Colonic mucosa (tissue), 4 donors: ENCODE measurements at regions not wholly inside any gene's neighbourhood (a gene's known extent, or its start where the extent isn't known, plus 50 kb on each side); places are given as distances from the start of the nearest gene placed in this dataset.

Experiments
- DNase-seq: peaks from one replicate; pipeline ENCODE4 v3.0.0-alpha.2; 2020
- H3K27ac ChIP-seq: fragments of 200-600 bp; one replicate; pipeline ENCODE4 v1.8.0; 2021
- H3K27me3 ChIP-seq: fragments of 200-600 bp; one replicate; pipeline ENCODE4 v1.8.0; 2021
- H3K36me3 ChIP-seq: fragments of 200-600 bp; one replicate; pipeline ENCODE4 v1.8.0; 2021
- H3K4me1 ChIP-seq: fragments of 200-600 bp; one replicate; pipeline ENCODE4 v1.8.0; 2021; ENCODE audit warnings: mild to moderate bottlenecking
- H3K4me3 ChIP-seq: fragments of 200-600 bp; one replicate; pipeline ENCODE4 v1.8.0; 2021
- H3K9ac ChIP-seq, 2 donors: one replicate each; pipeline ENCODE4 v1.7.0; 2013; ENCODE audit warnings: control low read depth in 2 of 2, low read depth in 2 of 2, low read length in 2 of 2
- H3K9me3 ChIP-seq: fragments of 200-600 bp; one replicate; pipeline ENCODE4 v1.8.0; 2021
- intact Hi-C: fragments of 100-400 bp; cut with DNase I; formaldehyde crosslinking; loops from one replicate; pipeline ENCODE4 v1.14.1; 2022
- TF ChIP-seq, protein P1 (sequence below): fragments of 200-600 bp; IDR thresholded peaks from one replicate; pipeline ENCODE4 v1.8.0; 2022; ENCODE audit warnings: antibody characterized with exemption, mild to moderate bottlenecking
- donor health status: healthy.
- donor health status: DM: no; HTN: no; CAD: no.
- donor health status: DM: no; HTN: no; CAD: no.

DNA sequence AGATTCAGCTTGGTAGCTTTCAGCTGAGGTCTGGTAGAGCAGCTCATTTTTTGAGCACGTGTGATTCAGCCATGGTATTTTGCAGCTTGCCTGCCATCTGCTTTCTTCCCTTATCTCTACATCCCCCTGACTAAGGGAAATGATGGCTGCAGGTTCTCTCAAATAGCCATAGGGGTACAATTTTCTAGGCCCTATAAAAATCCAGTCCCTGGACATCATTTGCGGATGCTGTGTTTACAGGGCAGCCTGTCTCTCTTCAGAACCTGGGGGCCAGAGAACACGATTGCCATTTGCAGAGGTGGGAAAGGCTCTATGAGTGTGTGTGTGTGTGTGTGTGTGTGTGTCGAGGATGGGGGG is 442.7 kb upstream of the MEIS1 start:
- Histone ChIP-seq H3K27ac (no peak overlapping the region), H3K4me1 (no peaks in the 10 kb centered on the region), H3K27me3 (no peaks in the 10 kb centered on the region), H3K36me3 (no peaks in the 10 kb centered on the region), H3K4me3 (no peak overlapping the region), H3K9ac (no peak overlapping the region), H3K9me3 (no peaks in the 10 kb centered on the region)
- TF ChIP-seq, protein P1, sequence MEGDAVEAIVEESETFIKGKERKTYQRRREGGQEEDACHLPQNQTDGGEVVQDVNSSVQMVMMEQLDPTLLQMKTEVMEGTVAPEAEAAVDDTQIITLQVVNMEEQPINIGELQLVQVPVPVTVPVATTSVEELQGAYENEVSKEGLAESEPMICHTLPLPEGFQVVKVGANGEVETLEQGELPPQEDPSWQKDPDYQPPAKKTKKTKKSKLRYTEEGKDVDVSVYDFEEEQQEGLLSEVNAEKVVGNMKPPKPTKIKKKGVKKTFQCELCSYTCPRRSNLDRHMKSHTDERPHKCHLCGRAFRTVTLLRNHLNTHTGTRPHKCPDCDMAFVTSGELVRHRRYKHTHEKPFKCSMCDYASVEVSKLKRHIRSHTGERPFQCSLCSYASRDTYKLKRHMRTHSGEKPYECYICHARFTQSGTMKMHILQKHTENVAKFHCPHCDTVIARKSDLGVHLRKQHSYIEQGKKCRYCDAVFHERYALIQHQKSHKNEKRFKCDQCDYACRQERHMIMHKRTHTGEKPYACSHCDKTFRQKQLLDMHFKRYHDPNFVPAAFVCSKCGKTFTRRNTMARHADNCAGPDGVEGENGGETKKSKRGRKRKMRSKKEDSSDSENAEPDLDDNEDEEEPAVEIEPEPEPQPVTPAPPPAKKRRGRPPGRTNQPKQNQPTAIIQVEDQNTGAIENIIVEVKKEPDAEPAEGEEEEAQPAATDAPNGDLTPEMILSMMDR: no peak
- intact Hi-C loops: no loop called here
- no peak for DNase-seq

DNA sequence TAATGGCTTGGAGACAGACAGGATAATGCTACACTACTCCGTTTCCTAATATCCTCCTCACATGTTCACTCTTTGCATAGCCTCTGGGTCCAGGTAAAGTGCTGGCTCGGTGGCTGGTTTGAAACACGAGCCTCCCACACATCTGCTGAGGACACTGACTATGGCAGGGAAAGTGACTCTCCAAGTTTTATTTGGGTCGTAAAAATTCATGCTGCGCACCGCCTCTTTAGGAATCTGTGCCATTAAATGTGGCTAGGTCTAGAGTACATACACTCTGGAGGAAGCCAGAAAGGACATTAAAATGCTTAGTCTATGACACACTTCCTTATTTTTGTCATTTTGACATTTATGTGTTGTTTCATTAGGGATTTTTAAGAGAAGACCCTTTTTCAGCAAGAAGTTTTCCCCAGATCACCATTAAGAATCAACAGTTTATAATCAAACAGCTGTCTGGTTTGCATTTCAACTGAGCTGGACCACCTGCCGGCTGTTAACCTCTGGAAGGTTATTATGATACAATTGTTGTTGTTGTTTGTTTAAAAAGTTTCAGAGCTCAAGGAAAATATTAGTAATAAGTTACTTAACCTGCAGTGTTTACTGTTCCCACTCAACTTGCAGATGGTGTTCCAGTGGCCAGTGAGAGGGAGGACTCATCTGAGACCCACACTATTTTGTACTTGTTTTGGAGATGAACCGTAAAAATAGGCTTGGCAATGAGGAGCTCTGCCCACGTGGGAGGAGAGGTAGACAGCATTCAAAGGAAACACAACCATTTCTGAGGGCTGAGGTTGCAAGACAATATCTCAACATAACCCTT is 443.3 kb upstream of the MEIS1 start:
- intact Hi-C loops: no loop called here
- DNase-seq: peak; percentile 38
- Histone ChIP-seq H3K27me3 (no peaks in the 10 kb centered on the region), H3K27ac (no peak overlapping the region), H3K4me1 (no peaks in the 10 kb centered on the region), H3K9me3 (no peaks in the 10 kb centered on the region), H3K4me3 (no peak overlapping the region), H3K36me3 (no peaks in the 10 kb centered on the region), H3K9ac (no peak overlapping the region)
- TF ChIP-seq, protein P1: no peak

DNA sequence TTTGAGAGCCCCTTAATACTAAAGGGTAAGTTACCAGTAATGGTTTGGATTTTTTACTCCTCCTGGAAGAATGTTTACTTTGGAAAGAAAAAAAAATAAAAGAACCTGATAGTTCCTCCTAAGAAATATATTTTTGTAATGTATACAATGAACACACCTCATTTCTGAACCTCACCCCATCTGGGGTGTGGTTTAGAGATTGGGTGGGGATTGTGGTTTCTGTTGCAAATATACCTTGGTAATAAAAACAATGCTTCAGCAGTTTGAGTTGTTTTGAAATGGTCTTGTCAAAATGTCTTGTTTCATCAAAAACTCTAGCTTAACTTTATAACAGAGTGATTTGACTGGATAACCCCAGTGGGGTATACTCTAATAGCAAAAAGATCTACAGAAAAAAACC is 448.9 kb upstream of the MEIS1 start:
- no peak overlapping the region for H3K9ac ChIP-seq
- TF ChIP-seq, protein P1: no peak
- H3K4me3 ChIP-seq: no peak overlapping the region
- H3K4me1 ChIP-seq: no peaks in the 10 kb centered on the region
- H3K27ac ChIP-seq: no peak overlapping the region
- no peaks in the 10 kb centered on the region for H3K27me3 ChIP-seq
- H3K9me3 ChIP-seq: no peaks in the 10 kb centered on the region
- peak; percentile 27 for DNase-seq
- intact Hi-C loops: no loop called here
- no peaks in the 10 kb centered on the region for H3K36me3 ChIP-seq

DNA sequence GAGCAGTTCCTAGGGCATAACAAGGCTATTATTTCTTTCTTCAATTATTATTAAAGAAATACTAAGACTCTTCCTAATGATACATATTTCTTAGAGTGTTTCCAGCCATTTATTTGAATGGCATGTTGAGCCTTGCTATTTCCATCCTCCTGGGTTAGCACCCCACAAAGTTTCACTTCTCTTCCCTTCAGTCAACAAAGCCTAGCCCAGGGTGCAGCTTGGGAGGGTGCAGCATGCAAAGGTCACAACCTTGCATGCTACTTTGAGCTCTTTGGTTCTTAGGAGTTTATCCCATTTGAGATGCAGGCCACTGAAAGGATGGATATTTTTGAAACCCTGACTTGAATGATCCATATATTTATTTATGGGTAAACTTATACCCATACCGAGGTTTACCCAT is 454.4 kb upstream of the MEIS1 start:
- intact Hi-C loops: no loop called here
- TF ChIP-seq, protein P1: no peak
- H3K27ac ChIP-seq: no peak overlapping the region
- H3K4me1 ChIP-seq: no peaks in the 10 kb centered on the region
- no peak overlapping the region for H3K9ac ChIP-seq
- no peaks in the 10 kb centered on the region for H3K9me3 ChIP-seq
- no peak overlapping the region for H3K4me3 ChIP-seq
- DNase-seq: no peak
- H3K27me3 ChIP-seq: no peaks in the 10 kb centered on the region
- H3K36me3 ChIP-seq: no peaks in the 10 kb centered on the region

- H3K9ac ChIP-seq: no peak overlapping the region
- no peaks in the 10 kb centered on the region for H3K9me3 ChIP-seq
- DNase-seq: no peak
- no peaks in the 10 kb centered on the region for H3K36me3 ChIP-seq
- no peaks in the 10 kb centered on the region for H3K4me1 ChIP-seq
- H3K27me3 ChIP-seq: no peaks in the 10 kb centered on the region
- no peak overlapping the region for H3K27ac ChIP-seq
- no peak overlapping the region for H3K4me3 ChIP-seq
- intact Hi-C loops: no loop called here
- TF ChIP-seq, protein P1: no peak
Observed at GRCh38 chr2:65979446-65979845, 455.5 kb upstream of the MEIS1 start.
